DMS53 treated with DMSO at 0.1 percent for 48 hours (cell line): ENCODE measurements at regions not wholly inside any gene's neighbourhood (a gene's known extent, or its start where the extent isn't known, plus 50 kb on each side); places are given as distances from the start of the nearest gene placed in this dataset.
"Not testable (repeated sequence)": the region's sequence is repeated elsewhere in the genome, so short reads cannot be mapped to it uniquely, and the experiment has no call there.

ENCODE experiments used
- DNase-seq: peaks from one replicate; lab custom pipeline; 2025; ENCODE audit not compliant: unreplicated experiment; lab: John Stamatoyannopoulos, UW

DNA sequence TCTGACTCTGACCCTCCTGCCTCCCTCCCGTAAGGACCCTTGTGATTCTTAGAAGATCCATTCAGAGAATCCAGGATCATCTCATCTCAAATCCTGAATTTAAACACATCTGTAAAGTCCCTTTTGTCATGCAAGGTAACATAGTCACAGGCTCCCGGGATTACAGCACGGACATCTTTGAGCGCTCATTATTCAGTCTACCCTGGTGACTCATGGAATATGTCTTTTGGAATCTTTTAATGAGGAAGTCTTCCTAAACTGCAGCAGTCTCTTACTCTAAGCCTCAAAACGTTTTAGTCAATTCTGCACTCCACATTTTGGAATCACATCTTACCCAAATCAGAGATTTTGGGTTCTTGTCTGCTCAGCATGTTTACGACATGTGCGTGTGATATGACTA, 198.5 kb upstream of the IRF2BP2 start:
- not testable (repeated sequence) for DNase-seq

DNA sequence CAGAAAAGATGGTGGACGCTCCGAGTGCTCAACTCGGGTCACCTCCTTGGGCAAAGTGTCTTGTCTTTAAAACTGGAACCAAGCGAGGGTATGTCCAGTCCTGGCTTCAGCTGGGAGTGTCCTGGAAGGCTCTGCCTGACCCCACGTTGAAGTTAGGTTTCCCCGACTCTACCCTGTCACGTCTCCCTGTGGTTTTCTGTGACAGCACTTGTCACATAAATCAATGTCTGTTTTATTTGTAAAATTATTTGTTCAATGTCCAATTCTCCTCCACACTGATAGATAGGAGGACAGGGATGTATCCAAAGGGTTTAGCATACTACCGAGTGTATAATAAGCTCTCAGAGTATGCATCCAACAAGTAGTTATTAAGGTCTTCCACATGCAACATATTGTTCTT, 197.7 kb upstream of the IRF2BP2 start:
- not testable (repeated sequence) for DNase-seq

DNA sequence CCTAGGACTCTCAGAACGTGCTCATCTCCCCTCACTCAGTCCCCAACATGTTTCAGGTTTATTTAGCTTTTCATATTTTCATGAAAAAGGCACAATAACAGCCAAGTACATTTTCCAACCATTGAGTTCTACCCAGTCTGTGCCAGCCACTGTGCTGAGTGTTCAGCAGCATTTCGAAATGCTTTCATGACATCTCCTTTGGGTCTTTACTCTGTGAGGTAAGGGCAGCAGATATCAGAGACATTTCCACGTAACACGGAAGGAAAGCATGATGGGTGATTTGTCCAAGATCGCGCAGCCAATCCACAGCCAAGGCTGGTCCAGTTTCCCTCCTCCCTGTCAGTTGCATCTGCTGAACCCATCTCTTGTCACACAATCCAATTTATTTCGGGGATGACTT, 192.6 kb upstream of the IRF2BP2 start:
- not testable (repeated sequence) for DNase-seq

DNA sequence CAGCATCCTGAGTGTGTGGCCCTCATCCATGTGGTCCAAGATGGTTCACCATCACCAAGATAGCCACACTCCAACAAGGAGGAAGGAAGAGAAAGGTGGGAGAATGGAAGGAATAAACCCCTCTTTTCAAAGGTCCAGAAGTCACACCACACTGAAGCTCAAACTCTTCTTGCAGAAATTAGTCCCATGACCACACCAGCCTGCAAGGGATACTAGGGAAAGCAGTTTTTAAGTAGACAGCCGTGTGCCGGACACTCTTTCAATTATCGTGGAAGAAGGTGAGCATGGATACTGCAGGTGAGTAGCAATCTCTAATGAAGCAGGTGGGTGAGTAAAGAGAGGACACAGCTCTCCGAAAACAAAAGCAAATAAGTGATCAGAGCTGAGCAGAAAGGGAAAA, 191.7 kb upstream of the IRF2BP2 start:
- not testable (repeated sequence) for DNase-seq

DNA sequence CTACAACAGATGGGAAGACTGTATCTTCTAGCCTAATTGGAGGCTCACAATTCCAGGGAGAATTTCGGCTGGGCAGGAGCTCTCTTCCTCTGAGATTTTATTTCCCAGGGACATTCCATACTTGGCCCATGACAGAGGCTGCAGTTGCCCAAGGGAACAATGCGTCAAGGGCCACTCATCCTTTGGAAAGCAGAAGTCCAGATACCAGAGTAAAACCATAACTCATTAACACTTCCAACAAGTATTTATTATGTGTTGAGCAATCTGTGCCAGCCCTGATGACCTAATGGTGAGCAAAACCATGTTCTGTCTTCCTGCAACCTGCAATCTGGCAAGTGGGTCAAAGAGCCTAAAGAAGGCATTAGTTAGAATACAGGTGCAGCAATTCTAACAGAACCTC, 191.2 kb upstream of the IRF2BP2 start:
- DNase-seq, result not testable (repeated sequence)

DNA sequence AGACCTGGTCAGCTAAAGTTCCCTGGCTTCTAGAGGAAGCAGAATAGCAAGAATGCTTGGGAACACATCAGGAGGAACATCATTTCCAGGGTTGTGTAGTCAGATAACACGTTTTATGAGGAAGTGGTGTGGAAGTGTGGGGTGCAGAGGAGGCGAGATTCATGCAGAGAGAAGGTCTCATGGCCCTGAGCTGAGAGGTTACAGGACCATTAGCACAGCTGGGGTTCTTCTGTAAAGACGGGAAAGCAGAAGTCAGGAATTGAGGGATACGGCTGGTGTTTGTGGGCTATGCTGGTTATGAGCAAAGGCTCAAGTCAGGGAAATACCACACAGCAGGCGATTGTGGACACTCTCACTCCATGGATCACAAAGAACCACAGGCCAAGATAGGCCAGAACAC, 190.6 kb upstream of the IRF2BP2 start:
- DNase-seq, result not testable (repeated sequence)

DNA sequence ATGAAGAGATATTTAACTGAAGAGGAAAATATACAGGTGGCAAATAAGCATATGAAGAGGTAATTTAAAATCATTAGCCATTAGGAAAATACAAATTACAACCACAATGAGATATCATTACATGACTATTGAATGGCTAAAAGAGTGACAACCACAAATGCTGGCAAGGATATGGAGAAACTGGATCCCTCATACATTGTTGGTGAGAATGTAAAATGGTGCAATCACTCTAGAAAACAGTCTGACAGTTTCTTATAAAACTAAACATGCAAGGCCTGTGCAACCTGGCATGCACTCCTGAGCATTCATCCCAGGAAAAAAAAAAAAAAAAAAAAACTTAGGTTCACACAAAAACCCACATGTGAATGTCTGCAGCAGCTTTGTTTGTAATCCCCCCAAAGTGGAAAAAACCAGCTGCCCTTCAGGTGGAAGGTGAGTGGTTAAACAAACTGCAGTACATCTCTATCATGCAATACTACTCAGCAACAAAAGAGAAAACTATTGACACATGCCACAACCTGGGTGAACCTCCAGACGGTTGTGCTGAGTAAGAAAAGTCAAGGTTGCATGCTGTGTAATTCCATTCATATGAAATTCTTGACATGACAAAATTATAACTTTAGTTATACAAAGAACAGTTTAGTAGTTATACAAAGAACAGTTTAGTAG, 189.2 kb upstream of the IRF2BP2 start:
- not testable (repeated sequence) for DNase-seq

DNA sequence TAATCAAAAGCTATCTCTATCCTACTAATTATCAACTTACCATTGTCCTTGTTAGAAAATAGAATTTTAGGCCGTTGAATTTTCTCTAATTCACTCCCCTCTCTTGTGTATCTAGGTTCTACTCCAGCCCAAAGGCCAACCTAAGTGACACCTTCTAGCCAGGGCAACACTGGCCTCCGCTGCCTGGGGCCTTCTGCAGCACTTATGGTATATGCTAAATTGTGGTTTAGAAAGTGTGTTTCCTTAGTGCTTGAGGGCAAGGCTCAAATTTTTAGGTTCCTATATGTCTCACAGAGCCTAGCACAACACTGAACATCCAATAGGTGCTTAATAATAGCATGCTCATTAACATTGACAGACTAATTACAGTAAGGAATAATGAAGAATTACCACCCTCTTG, 187.2 kb upstream of the IRF2BP2 start:
- not testable (repeated sequence) for DNase-seq

DNA sequence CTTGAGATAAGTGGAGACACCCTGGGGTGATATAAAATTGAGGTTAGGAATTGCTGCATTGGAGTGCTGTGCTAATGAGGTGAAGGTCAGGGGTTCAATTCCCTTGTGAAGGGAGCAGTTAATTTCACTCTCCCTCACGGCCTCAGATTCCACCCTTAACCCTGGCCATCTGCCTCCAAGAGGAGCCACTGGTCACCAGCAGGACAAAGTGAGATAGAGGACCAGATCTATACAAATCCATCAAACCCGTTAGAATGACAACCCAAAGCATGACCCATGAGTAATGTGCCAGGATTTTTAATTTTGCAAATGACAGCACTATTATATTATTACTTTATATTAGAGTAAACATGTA, 186.4 kb upstream of the IRF2BP2 start:
- DNase-seq, result not testable (repeated sequence)

DNA sequence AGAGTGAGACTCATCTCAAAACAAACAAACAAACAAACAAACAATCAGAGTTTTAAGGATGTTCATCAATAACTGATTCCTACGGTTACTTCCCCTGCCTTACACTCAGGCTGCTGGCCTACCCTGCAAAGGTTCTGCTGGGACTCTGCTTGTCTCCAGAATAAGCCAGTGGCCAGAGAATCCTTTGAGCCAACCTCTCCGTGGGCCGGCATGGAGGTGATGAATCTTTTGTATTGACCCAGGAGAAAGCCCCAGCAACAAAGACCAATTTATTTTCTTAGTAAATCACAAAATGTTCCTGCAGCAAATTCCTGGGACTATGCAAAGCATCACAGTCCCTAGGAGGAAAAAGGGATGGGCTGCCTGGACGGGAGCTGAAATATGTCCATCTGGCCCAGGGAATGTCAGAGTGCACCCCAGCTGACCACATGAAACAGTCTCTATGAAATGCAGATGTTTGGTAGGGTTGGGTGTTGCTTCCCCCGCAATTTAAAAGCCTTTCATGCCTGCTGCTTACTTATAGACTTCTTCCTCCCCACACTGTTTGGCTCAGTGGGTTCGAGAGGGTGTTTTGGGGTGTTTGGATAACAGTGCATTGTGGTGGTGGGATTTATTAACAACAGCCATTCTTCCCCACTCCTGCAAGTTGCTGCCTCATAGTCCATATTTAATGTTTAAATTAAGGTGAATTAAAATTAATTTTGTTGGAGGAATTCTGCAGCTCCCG, 185.9 kb upstream of the IRF2BP2 start:
- not testable (repeated sequence) for DNase-seq

DNA sequence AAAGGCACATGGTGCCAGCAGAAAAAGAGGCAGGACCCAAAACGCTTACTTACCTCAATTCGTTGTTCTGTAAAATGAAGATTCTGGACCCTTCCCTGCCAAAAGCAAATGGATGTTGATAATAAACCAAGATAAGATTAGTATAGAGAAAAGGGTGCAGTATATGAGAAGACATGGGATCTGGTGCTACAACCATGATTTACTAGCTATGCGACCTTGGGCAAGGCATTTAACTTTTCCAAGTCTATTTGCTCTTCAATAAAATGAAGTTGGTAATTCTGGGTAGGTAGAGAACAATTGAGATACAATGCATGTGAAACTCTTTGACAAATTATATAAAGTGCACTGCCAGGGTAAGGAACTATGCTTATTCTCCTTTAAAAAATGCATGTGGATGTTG, 185.0 kb upstream of the IRF2BP2 start:
- not testable (repeated sequence) for DNase-seq

DNA sequence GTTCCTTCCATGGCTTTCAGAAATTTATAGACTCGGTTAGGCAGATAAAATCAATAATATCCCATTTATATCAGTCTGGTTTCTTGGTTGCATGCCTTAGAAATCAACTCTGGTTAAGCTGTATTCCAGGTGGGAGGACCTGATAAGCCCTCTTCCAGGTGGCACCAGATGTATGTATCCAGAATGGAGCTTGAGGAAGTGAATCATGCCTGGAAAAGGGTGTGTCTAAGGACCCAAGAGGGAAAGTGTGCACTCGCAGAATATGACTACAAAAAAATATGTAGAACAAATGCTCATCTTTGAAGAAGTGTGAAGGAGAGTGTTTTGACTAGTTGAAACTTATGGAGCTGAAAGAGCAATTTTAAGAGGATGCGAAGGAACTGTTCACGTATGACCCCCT, 184.5 kb upstream of the IRF2BP2 start:
- not testable (repeated sequence) for DNase-seq

DNA sequence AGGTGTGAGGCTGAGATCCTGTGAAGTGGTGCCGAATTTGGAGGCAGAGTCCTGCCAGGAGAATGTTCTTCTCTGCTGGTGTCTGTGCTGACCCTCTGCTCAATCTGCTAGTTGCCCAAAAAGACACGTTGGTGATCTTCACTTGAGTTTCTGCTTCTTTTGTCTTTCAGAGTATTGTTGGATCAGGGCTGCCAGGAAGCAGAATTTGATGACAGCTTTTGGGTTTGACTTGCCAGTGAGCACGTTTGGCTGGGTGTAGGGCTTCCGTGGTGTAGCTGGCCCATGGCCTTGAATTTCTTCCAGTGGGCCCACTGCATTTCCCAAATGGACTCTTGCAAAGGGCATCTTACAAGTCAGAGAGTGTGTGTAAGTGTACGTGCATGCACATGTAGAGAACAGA, 183.9 kb upstream of the IRF2BP2 start:
- DNase-seq, result not testable (repeated sequence)

DNA sequence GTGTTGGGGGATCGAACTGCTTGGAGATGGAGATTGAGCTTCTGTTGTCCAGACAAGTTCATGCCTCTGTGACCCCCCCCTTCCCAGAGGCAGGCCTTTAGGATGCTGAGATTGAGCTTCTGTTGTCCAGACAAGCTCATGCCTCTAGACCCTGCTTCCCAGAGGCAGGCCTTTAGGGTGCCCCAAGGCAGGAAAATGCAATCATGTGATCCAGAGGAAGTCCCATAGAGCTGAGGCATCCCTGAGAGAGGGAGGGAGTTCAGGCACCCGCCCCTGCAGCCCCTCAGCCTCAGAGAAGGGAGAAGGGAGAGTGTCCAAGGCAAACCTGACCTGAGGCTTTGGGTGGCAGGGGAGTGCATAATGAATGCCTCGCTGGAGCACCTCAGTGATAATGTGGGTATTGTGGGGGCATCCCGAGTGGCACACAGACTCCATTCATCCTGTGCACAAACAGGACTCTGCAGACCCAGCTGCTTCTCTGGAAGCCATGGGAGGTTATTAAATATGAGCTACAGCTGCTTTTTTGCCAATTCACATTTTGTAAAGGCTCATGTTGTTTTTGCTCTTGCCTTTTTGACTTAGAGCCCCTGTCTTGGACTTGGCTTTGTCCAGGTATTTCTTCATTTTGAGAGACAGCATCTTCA, 182.4 kb upstream of the IRF2BP2 start:
- not testable (repeated sequence) for DNase-seq

DNA sequence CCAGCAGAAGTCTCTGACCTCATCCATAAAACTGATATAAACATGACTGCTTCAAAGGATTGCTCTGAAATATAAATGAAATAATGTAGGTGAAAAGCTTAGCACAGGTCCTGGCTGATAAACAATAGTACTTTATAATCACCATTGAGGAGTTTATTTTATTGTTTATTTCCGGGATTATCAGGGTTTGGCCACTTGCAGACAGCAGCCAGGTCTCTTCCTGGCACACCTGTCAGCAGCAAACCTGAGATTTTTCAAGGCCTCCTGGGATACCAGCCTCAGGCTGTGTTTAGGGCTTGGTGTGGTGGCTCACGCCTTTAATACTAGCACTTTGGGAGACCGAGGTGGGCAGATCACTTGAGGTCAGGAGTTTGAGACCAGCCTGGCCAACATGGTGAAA, 181.6 kb upstream of the IRF2BP2 start:
- DNase-seq, result not testable (repeated sequence)

DNA sequence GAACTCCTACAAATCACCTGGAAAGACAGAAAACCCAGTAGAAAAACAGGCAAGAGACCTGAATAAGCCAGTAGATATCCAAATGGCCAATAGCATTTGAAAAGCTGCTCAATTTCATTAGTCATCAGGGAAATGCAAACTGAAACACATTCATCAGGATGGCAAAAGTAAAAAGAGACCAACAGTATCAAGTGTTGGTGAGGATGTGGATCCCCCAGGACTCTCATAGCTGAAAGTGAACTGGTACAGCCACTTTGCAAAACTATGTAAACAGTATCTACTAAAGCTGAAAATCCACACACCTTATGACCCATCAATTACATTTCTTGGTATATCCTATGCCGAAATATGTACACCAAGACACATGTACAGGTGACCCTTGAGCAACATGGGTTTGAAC, 180.4 kb upstream of the IRF2BP2 start:
- DNase-seq, result not testable (repeated sequence)

DNA sequence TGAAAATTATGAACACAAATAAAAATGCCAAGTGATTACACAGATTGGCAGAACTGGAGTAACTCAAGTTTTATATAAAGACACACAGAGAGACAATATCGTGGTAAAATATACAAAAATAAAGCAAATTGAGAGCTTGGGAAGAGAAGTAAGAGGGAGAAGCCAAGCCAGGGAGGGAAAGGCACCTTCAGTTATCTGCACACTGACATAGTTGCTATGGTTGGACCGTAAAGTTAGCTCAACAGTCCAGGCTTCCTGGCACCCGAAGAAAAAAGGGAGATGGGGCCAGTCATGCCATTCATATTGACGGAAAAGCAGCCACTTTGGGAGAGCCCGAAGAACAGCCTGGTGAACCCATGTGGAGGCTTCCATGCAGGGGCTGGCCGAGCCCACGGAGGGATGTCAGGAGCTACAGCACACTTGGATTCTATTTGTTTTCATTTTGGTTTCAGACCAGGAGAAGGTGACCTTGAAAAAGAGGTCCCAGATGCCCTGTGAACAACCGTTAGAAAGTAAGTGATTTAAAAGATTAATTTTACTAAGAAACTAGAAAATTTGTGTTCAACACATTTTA, 177.1 kb upstream of the IRF2BP2 start:
- not testable (repeated sequence) for DNase-seq

DNA sequence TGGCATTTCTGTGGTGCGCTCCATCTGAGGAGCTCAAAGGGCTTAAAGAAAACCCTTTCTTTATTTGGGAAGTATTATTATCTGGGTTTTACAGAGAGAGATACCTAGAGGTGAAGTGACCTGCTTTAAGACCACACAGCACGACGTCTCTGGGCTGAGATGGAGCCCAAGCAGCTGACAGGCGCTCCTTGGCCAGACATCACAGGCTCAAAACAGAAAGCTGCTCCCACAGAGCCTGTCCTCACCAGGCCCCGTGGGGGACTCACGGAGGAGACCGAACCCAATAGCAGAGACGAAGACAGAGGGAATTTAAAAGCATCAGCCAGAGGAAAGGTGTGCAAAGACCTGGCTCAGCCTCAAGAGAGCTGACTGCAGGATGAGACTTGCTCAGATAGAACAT, 175.9 kb upstream of the IRF2BP2 start:
- DNase-seq, result not testable (repeated sequence)

DNA sequence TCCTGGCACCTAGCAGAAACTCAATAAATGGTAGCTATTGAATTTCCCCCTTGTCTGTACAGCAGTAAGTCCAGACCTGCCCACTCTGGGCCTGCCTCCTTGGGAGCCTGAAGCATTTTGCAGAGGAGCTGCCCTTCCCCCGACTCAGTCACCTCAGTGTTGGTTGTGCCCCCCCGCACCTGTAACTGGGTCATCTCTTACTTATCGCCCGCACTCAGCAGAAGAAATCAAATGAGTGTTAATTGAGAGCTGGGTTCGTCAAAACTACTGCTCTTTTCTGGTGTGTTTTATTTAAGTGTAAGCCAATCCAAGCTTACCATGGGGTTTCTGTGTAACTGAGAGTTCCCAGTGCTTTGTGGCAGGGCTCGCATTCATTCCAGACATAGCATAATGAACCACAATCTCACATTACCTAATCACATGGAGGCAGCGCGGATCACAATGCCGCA, 175.5 kb upstream of the IRF2BP2 start:
- DNase-seq, result not testable (repeated sequence)

DNA sequence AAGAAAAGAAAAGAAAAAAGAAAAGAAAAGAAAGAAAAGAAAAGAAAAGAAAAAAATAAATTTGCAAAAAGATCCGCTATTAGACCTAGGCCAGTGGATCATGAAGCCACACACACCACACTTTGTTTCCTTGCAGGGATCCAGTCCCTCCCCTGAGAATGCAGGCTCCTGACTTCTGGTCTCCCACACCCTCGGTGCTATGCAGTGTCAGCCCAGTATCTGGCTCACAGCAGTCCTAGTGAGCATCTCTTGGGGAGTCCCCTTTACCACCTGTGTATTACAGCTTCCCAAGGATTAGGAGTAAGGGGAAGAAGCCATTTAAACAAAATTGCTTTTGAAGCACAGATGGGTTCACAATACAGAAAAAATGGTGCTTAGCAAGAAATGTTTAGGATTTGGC, 174.1 kb upstream of the IRF2BP2 start:
- DNase-seq, result not testable (repeated sequence)

DNA sequence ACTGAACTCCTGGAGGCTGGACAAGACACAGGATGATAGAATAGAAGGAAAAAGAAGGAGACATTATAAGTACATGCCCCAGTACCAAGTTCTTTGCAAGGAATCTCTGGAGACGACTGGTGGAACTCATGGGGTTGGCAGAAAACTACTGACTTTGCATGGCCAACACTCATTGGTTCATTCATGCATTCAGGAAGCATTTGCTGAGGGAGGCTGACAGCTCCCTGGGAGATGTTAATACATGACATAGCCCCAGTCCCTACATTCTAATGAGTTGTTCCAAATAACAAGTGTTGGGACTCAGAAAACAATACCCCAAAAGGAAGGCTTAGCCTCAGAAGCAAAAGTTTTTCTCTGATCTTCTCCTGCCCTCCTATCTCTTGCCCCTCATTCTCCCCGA, 172.8 kb upstream of the IRF2BP2 start:
- no peak for DNase-seq
